Natural killer cell (primary cell): ENCODE measurements at regions not wholly inside any gene's neighbourhood (a gene's known extent, or its start where the extent isn't known, plus 50 kb on each side); places are given as distances from the start of the nearest gene placed in this dataset.

Experiments used
- ATAC-seq, 3 donors: fragments of 150-1000 bp in 2 of 3; fragments of 200-7000 bp in 1 of 3; cut with Tn5 transposase; 1 replicate in 1 of 3; 2 replicates in 2 of 3; pipeline ENCODE4 v1.10.0; 2021; ENCODE audit warnings: mild to moderate bottlenecking in 2 of 3, moderate library complexity in 2 of 3
- DNase-seq, 2 donors: peaks; one replicate each; pipeline versions ENCODE4 v3.0.0 to v3.0.0-alpha.2; 2013 to 2021; ENCODE audit warnings: mixed read lengths in 1 of 2
- H3K27ac ChIP-seq: one replicate; pipeline ENCODE4 v1.5.1; 2013; ENCODE audit warnings: mild to moderate bottlenecking, low read length
- H3K27me3 ChIP-seq: one replicate; pipeline ENCODE4 v1.6.1; 2013; ENCODE audit warnings: low read length; ENCODE audit not compliant: control insufficient read depth, insufficient read depth
- H3K36me3 ChIP-seq: one replicate; pipeline ENCODE4 v1.6.1; 2013; ENCODE audit warnings: low read length; ENCODE audit not compliant: control insufficient read depth, insufficient read depth
- H3K4me1 ChIP-seq: one replicate; pipeline ENCODE4 v1.6.1; 2013; ENCODE audit warnings: low read length; ENCODE audit not compliant: control insufficient read depth, insufficient read depth
- H3K4me3 ChIP-seq: one replicate; pipeline ENCODE4 v1.5.1; 2013; ENCODE audit warnings: low read length
- H3K9me3 ChIP-seq: one replicate; pipeline ENCODE4 v1.6.1; 2013; ENCODE audit warnings: low read length; ENCODE audit not compliant: control insufficient read depth, insufficient read depth
- H3K27ac Mint-ChIP-seq, 2 donors: one replicate each; pipeline ENCODE4 v1.8.0; 2022; ENCODE audit warnings: mild to moderate bottlenecking in 2 of 2, mixed read lengths in 2 of 2, moderate library complexity in 1 of 2
- H3K27me3 Mint-ChIP-seq, 2 donors: one replicate each; pipeline ENCODE4 v1.8.0; 2022; ENCODE audit warnings: low read depth in 2 of 2, mixed read lengths in 2 of 2
- H3K36me3 Mint-ChIP-seq: one replicate; pipeline ENCODE4 v1.8.0; 2022; ENCODE audit warnings: mixed read lengths
- H3K4me1 Mint-ChIP-seq, 2 donors: one replicate each; pipeline ENCODE4 v1.8.0; 2022; ENCODE audit warnings: mixed read lengths in 2 of 2
- H3K4me3 Mint-ChIP-seq: one replicate; pipeline ENCODE4 v1.8.0; 2022; ENCODE audit warnings: mild to moderate bottlenecking, moderate library complexity, mixed read lengths
- H3K9me3 Mint-ChIP-seq, 2 donors: one replicate each; pipeline ENCODE4 v1.8.0; 2022; ENCODE audit warnings: mixed read lengths in 2 of 2
- CTCF ChIP-seq: fragments of 200-600 bp; IDR thresholded peaks from one replicate; pipeline ENCODE4 v1.8.0; 2022; ENCODE audit warnings: antibody characterized with exemption
- WGBS: methylation state at CpG from one replicate; pipeline ENCODE4 v1.1.7; 2013; ENCODE audit warnings: missing lambda C conversion rate; ENCODE audit not compliant: insufficient coverage; 5-methylcytosine and 5-hydroxymethylcytosine counted together
- intact Hi-C: fragments of 100-400 bp; cut with micrococcal nuclease; formaldehyde crosslinking; loops from one replicate; pipeline ENCODE4 v1.14.2; 2022

DNA sequence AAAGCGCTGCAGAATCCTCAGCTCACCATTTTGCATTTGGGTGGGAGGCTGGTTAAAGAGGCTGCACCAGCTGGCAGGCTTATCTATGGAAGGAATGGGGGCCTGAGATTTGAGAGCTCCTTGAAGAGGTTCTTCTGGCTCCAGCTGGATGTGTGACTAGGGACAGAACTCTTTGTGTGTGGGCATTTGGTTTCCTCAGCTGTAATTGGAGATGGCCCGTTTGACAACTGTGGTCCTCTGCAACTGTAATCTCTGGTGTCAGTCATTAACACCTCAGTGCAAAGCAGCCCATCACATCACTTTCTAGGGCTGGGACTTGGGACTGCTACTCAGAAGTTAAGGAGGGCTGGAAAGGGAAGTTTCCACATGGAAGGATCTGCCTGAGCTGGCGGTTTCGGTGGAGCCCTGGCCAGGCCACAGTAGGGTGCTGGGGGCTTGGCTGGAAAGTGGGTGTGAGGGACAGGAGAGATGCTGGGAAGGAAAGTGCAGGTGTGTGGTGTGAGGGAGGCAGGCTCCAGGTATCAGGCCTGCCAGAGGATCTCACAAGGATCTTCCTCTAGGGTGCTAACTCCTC lies 193.8 kb downstream of the GADD45G start:
- Histone ChIP-seq H3K4me1 (no peaks in the 10 kb centered on the region), H3K36me3 (no peaks in the 10 kb centered on the region), H3K27ac (no peak overlapping the region), H3K27me3 (no peaks in the 10 kb centered on the region), H3K9me3 (no peaks in the 10 kb centered on the region), H3K4me3 (no peak overlapping the region)
- H3K4me1 Mint-ChIP-seq = no peaks in the 10 kb centered on the region
- no peak for DNase-seq
- TF ChIP-seq CTCF = no peak
- peaks cover 6 to 22% of the 10 kb centered on the region in 2 donors for H3K27me3 Mint-ChIP-seq
- H3K9me3 Mint-ChIP-seq = no peaks in the 10 kb centered on the region
- intact Hi-C loops = no loop called here
- 85% methylated on average over 4 of the region's 4 CpGs for WGBS
- no peak for ATAC-seq
- no peaks in the 10 kb centered on the region for H3K36me3 Mint-ChIP-seq
- no peak overlapping the region for H3K27ac Mint-ChIP-seq
- no peak overlapping the region for H3K4me3 Mint-ChIP-seq

- ATAC-seq = no peak
- intact Hi-C loops = no loop called here
- Histone ChIP-seq H3K4me1 (no peaks in the 10 kb centered on the region), H3K4me3 (no peak overlapping the region), H3K27me3 (no peaks in the 10 kb centered on the region), H3K27ac (no peak overlapping the region), H3K9me3 (no peaks in the 10 kb centered on the region), H3K36me3 (no peaks in the 10 kb centered on the region)
- Mint-ChIP-seq H3K4me1 (no peaks in the 10 kb centered on the region), H3K27me3 (peaks cover 6 to 28% of the 10 kb centered on the region in 2 donors), H3K9me3 (no peaks in the 10 kb centered on the region), H3K36me3 (no peaks in the 10 kb centered on the region), H3K4me3 (no peak overlapping the region), H3K27ac (no peak overlapping the region)
- TF ChIP-seq CTCF = no peak
- 97% methylated on average over 7 of the region's 7 CpGs for WGBS
- no peak for DNase-seq
These were observed 194.4 kb downstream of the GADD45G start for GRCh38 chr9:89799221-89799620.

GRCh38 chr9:89799766-89800165 lies 195.0 kb downstream of the GADD45G start:
- H3K36me3 Mint-ChIP-seq = no peaks in the 10 kb centered on the region
- H3K27me3 Mint-ChIP-seq = peaks cover 6 to 34% of the 10 kb centered on the region in 2 donors
- Histone ChIP-seq H3K4me1 (no peaks in the 10 kb centered on the region), H3K36me3 (no peaks in the 10 kb centered on the region), H3K9me3 (no peaks in the 10 kb centered on the region), H3K27ac (no peak overlapping the region), H3K27me3 (no peaks in the 10 kb centered on the region), H3K4me3 (no peak overlapping the region)
- no peaks in the 10 kb centered on the region for H3K9me3 Mint-ChIP-seq
- H3K4me1 Mint-ChIP-seq = no peaks in the 10 kb centered on the region
- WGBS = 52% methylated on average over 3 of the region's 3 CpGs
- no peak overlapping the region for H3K27ac Mint-ChIP-seq
- no peak for ATAC-seq
- H3K4me3 Mint-ChIP-seq = no peak overlapping the region
- intact Hi-C loops = no loop called here
- no peak for TF ChIP-seq CTCF
- DNase-seq = no peak

GRCh38 chr9:89801341-89801740 lies 196.5 kb downstream of the GADD45G start:
- Mint-ChIP-seq H3K4me1 (no peaks in the 10 kb centered on the region), H3K9me3 (no peaks in the 10 kb centered on the region), H3K27ac (no peak overlapping the region), H3K36me3 (no peaks in the 10 kb centered on the region), H3K27me3 (peaks cover 10 to 44% of the 10 kb centered on the region in 2 donors), H3K4me3 (no peak overlapping the region)
- Histone ChIP-seq H3K9me3 (no peaks in the 10 kb centered on the region), H3K27ac (no peak overlapping the region), H3K36me3 (no peaks in the 10 kb centered on the region), H3K4me1 (no peaks in the 10 kb centered on the region), H3K4me3 (no peak overlapping the region), H3K27me3 (no peaks in the 10 kb centered on the region)
- intact Hi-C loops = no loop called here
- WGBS = 88% methylated on average over 4 of the region's 4 CpGs
- DNase-seq = no peak
- no peak for ATAC-seq
- TF ChIP-seq CTCF = no peak
